Hepatocyte (in vitro differentiated cells): ENCODE measurements at regions not wholly inside any gene's neighbourhood (a gene's known extent, or its start where the extent isn't known, plus 50 kb on each side); places are given as distances from the start of the nearest gene placed in this dataset.
A peak's percentile ranks its signal among the peaks of the same experiment; 100 is the strongest.

ENCODE experiments used
- DNase-seq: peaks from one replicate; pipeline ENCODE4 v3.0.0-alpha.2; 2016; ENCODE audit warnings: low spot score
- H2AFZ ChIP-seq: fragments of 200-600 bp; sonication (generic); 2 replicates; pipeline ENCODE4 v1.6.0; 2016; ENCODE audit warnings: antibody characterized with exemption, mild to moderate bottlenecking
- H3K27ac ChIP-seq: fragments of 200-600 bp; sonication (generic); 2 replicates; pipeline ENCODE4 v1.5.1; 2016; ENCODE audit warnings: mild to moderate bottlenecking
- H3K27me3 ChIP-seq: fragments of 200-600 bp; sonication (generic); 2 replicates; pipeline ENCODE4 v1.6.1; 2016
- H3K36me3 ChIP-seq: fragments of 200-600 bp; sonication (generic); replicated peaks from 2 replicates; pipeline ENCODE4 v1.5.1; 2016; ENCODE audit warnings: low read depth; ENCODE audit not compliant: insufficient read depth
- H3K4me1 ChIP-seq: fragments of 200-600 bp; sonication (generic); 2 replicates; pipeline ENCODE4 v1.5.1; 2016; ENCODE audit warnings: mild to moderate bottlenecking, moderate library complexity; ENCODE audit not compliant: insufficient read depth
- H3K4me2 ChIP-seq: fragments of 200-600 bp; sonication (generic); 2 replicates; pipeline ENCODE4 v1.6.0; 2016
- H3K4me3 ChIP-seq: fragments of 200-600 bp; sonication (generic); 2 replicates; pipeline ENCODE4 v1.5.1; 2016; ENCODE audit warnings: mild to moderate bottlenecking
- H3K79me2 ChIP-seq: fragments of 200-600 bp; sonication (generic); 2 replicates; pipeline ENCODE4 v1.6.0; 2017; ENCODE audit warnings: mild to moderate bottlenecking
- H3K9me2 ChIP-seq: fragments of 200-600 bp; sonication (generic); replicated peaks from 2 replicates; pipeline ENCODE4 v1.6.0; 2017; ENCODE audit warnings: mild to moderate bottlenecking; ENCODE audit not compliant: insufficient read depth
- H3K9me3 ChIP-seq: fragments of 200-600 bp; sonication (generic); 2 replicates; pipeline ENCODE4 v1.5.1; 2016; ENCODE audit warnings: low read depth, mild to moderate bottlenecking
- H4K20me1 ChIP-seq: fragments of 200-600 bp; sonication (generic); 2 replicates; pipeline ENCODE4 v1.6.0; 2016; ENCODE audit warnings: mild to moderate bottlenecking; ENCODE audit not compliant: insufficient read depth, poor library complexity, severe bottlenecking
- EZH2 ChIP-seq: fragments of 200-600 bp; sonication (generic); IDR thresholded peaks from 2 replicates; pipeline ENCODE4 v1.6.1; 2016; ENCODE audit warnings: antibody characterized with exemption, mild to moderate bottlenecking, borderline replicate concordance
- EZH2phosphoT487 ChIP-seq: fragments of 200-600 bp; sonication (generic); IDR thresholded peaks from one replicate; pipeline ENCODE4 v1.6.1; 2018; ENCODE audit warnings: antibody characterized with exemption, mild to moderate bottlenecking, low read depth, moderate library complexity; ENCODE audit not compliant: unreplicated experiment, severe bottlenecking
- WGBS: methylation state at CpG from one replicate; pipeline ENCODE4 v1.1.6; 2016; ENCODE audit warnings: low lambda C conversion rate; ENCODE audit errors: missing lambda C conversion rate; 5-methylcytosine and 5-hydroxymethylcytosine counted together
- TF ChIP-seq, protein P1 (sequence below): fragments of 200-600 bp; sonication (generic); IDR thresholded peaks from 2 replicates; pipeline ENCODE4 v1.5.1; 2016; ENCODE audit warnings: antibody characterized with exemption, mild to moderate bottlenecking; ENCODE audit not compliant: poor library complexity

DNA sequence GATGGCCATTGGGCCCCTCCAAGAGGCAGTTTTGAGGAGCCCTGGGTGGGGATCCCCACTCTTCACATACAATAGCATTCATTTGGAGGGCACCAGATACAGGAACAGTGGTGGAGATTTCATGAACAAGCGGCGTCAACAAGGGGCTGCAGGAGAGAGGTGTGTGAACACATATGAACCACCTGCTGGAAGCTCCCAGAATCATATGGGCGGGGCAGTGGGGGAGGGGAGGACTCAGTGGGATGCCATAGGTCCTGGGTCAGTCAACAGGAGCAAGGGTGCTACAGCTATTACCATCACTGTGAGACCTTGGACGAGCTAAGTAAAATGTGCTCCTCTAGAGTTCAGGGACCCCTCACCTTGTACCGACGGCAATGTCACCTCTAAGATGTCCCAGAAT is 100.4 kb upstream of the IRF2BP2 start:
- TF ChIP-seq, protein P1, sequence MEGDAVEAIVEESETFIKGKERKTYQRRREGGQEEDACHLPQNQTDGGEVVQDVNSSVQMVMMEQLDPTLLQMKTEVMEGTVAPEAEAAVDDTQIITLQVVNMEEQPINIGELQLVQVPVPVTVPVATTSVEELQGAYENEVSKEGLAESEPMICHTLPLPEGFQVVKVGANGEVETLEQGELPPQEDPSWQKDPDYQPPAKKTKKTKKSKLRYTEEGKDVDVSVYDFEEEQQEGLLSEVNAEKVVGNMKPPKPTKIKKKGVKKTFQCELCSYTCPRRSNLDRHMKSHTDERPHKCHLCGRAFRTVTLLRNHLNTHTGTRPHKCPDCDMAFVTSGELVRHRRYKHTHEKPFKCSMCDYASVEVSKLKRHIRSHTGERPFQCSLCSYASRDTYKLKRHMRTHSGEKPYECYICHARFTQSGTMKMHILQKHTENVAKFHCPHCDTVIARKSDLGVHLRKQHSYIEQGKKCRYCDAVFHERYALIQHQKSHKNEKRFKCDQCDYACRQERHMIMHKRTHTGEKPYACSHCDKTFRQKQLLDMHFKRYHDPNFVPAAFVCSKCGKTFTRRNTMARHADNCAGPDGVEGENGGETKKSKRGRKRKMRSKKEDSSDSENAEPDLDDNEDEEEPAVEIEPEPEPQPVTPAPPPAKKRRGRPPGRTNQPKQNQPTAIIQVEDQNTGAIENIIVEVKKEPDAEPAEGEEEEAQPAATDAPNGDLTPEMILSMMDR: no peak
- TF ChIP-seq EZH2phosphoT487 (no peak), EZH2 (no peak)
- Histone ChIP-seq H3K27ac (peak overlapping the region; percentile 32), H3K79me2 (no peaks in the 10 kb centered on the region), H4K20me1 (no peaks in the 10 kb centered on the region), H3K36me3 (no peaks in the 10 kb centered on the region), H3K9me3 (no peaks in the 10 kb centered on the region), H2AFZ (no peak overlapping the region), H3K9me2 (no peaks in the 10 kb centered on the region), H3K27me3 (no peaks in the 10 kb centered on the region), H3K4me2 (no peak overlapping the region), H3K4me3 (no peak overlapping the region), H3K4me1 (peaks cover 26% of the 10 kb centered on the region)
- 94% methylated on average over 6 of the region's 6 CpGs for WGBS
- DNase-seq: no peak

- TF ChIP-seq EZH2phosphoT487: no peak
- TF ChIP-seq, protein P1: no peak
- TF ChIP-seq EZH2: no peak
- no peak for DNase-seq
- no peaks in the 10 kb centered on the region for H4K20me1 ChIP-seq
- H3K27me3 ChIP-seq: no peaks in the 10 kb centered on the region
- H3K79me2 ChIP-seq: no peaks in the 10 kb centered on the region
- no peak overlapping the region for H2AFZ ChIP-seq
- no peaks in the 10 kb centered on the region for H3K36me3 ChIP-seq
- H3K9me3 ChIP-seq: no peaks in the 10 kb centered on the region
- H3K9me2 ChIP-seq: no peaks in the 10 kb centered on the region
- peaks cover 24% of the 10 kb centered on the region for H3K4me1 ChIP-seq
- peak overlapping the region; percentile 32 for H3K27ac ChIP-seq
- no peak overlapping the region for H3K4me2 ChIP-seq
- WGBS: 86% methylated on average over 14 of the region's 14 CpGs
- H3K4me3 ChIP-seq: no peak overlapping the region
These were observed 99.7 kb upstream of the IRF2BP2 start for GRCh38 chr1:234709473-234710228.

DNA sequence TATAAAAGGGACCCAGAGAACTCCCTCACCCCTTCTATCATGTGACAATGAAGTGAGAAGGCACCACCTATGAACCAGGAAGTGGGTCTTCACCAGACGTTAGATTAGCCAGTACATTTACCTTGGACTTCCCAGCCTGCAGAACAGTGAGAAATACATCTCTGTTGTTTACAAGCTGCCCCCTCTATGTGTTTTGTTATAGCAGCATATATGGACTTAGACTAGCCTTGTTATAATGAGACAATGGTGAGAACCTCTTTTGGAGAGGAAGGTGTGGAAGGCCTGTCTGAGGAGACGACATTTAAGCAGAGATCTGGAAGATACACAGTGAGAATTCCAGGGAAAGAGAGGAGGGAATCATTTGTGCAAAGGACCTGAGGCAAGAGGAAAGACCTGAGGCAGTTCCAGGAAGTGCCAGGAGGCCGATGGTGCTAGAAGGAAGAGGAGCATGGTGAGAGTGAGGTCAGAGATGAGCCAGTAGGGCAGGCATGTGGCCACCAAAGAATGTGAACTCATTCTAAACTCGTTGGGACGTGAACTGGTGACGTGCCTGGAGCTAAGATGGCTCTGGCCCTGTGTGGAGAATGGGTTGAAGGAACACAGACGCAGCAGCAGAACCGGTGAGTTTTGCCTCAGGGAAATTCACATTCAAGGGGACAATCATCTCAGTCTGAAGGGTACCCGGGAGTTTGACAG is 98.9 kb upstream of the IRF2BP2 start:
- no peak overlapping the region for H3K27ac ChIP-seq
- no peak for TF ChIP-seq EZH2phosphoT487
- TF ChIP-seq EZH2: no peak
- TF ChIP-seq, protein P1: no peak
- DNase-seq: no peak
- 82% methylated on average over 9 of the region's 9 CpGs for WGBS
- H3K4me2 ChIP-seq: no peak overlapping the region
- no peaks in the 10 kb centered on the region for H3K36me3 ChIP-seq
- no peak overlapping the region for H2AFZ ChIP-seq
- H3K9me3 ChIP-seq: no peaks in the 10 kb centered on the region
- H4K20me1 ChIP-seq: no peaks in the 10 kb centered on the region
- H3K79me2 ChIP-seq: no peaks in the 10 kb centered on the region
- no peak overlapping the region for H3K4me3 ChIP-seq
- no peaks in the 10 kb centered on the region for H3K27me3 ChIP-seq
- H3K4me1 ChIP-seq: peaks cover 24% of the 10 kb centered on the region
- no peaks in the 10 kb centered on the region for H3K9me2 ChIP-seq
